ENCODE measurements at regions not wholly inside any gene's neighbourhood (a gene's known extent, or its start where the extent isn't known, plus 50 kb on each side); places are given as distances from the start of the nearest gene placed in this dataset.

- Mint-ChIP-seq H3K27me3 (ENCODE audit: low read depth, poor library complexity) (peaks cover 15% of the 10 kb centered on the region), H3K4me3 (no peak overlapping the region), H3K36me3 (ENCODE audit: low read depth) (no peaks in the 10 kb centered on the region), H3K4me1 (peaks cover 31% of the 10 kb centered on the region), H3K9me3 (peaks cover 3% of the 10 kb centered on the region), H3K27ac (no peak overlapping the region)
- no peak for DNase-seq
- TF ChIP-seq CTCF (IDR thresholded peaks at IDR 0.05), result no peak
These were observed 58.1 kb upstream of the AGBL1 start for GRCh38 chr15:86021281-86022264.

- no peak for DNase-seq
- no peak overlapping the region for H3K4me3 Mint-ChIP-seq
- no peak overlapping the region for H3K27ac Mint-ChIP-seq
- peaks cover 9% of the 10 kb centered on the region for H3K27me3 Mint-ChIP-seq (ENCODE audit: low read depth, poor library complexity)
- peaks cover 3% of the 10 kb centered on the region for H3K9me3 Mint-ChIP-seq
- no peaks in the 10 kb centered on the region for H3K4me1 Mint-ChIP-seq
- H3K36me3 Mint-ChIP-seq (ENCODE audit: low read depth), result no peaks in the 10 kb centered on the region
- no peak for TF ChIP-seq CTCF (IDR thresholded peaks at IDR 0.05)
These were observed 50.7 kb upstream of the AGBL1 start for GRCh38 chr15:86028961-86029360.
